ENCODE measurements at regions not wholly inside any gene's neighbourhood (a gene's known extent, or its start where the extent isn't known, plus 50 kb on each side); places are given as distances from the start of the nearest gene placed in this dataset.

DNA sequence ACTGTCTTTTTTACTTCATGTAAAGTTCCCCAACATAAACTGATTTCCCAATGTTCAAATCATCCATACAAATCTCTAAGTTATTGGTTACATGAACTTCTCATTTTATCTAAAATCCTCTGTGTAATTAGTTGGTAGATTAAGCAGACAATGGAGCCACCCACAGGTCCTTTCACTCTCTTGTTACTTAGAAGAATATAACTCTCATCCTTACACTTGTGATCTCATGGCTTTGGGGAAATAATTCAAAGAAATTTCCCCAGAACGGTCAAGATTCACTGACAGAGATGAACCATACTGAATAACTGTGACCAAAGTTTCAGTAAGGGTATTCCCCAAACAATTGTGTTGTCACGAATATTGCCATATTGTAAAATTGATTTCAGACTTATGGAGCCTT, 1102.6 kb upstream of the EPHA6 start:
- TF ChIP-seq POLR2AphosphoS5 (IDR thresholded peaks at IDR 0.05; ENCODE audit: borderline replicate concordance, low read depth, low read length) (no peak), EZH2 (IDR thresholded peaks at IDR 0.05) (no peak), FOXP2 (optimal IDR thresholded peaks at IDR 0.05; ENCODE audit: control extremely low read depth, extremely low read length, insufficient read depth) (no peak)

Data from SK-N-MC (cell line).